ENCODE measurements at regions not wholly inside any gene's neighbourhood (a gene's known extent, or its start where the extent isn't known, plus 50 kb on each side); places are given as distances from the start of the nearest gene placed in this dataset.

- H4K20me1 ChIP-seq (ENCODE audit: insufficient read depth, low read length) = no peaks in the 10 kb centered on the region
- FAIRE-seq (no peak), ATAC-seq (no peak), DNase-seq (ENCODE audit: low spot score) (no peak)
- H3K27ac ChIP-seq (ENCODE audit: extremely low read length, insufficient read depth, low read length) = no peak overlapping the region
- no peak overlapping the region for H3K4me2 ChIP-seq (ENCODE audit: low read depth, low read length)
- 31% methylated on average over 3 of the region's 3 CpGs for WGBS (ENCODE audit: low lambda C conversion rate)
- H3K9me3 ChIP-seq (ENCODE audit: low read length) = peaks cover 89% of the 10 kb centered on the region
- H2AFZ ChIP-seq (ENCODE audit: low read length) = no peak overlapping the region
- ChIA-PET POLR2A (no interaction called here), CTCF (ENCODE audit: low intra/inter-chr PET ratio, low total read pairs) (no interaction called here)
- H3K9ac ChIP-seq (ENCODE audit: insufficient read depth, low read depth, low read length) = no peak overlapping the region
- intact Hi-C loops (cut with micrococcal nuclease; ENCODE audit: unreplicated experiment) = no loop called here
- in situ Hi-C loops (cut with HindIII; ENCODE audit: extremely low pct_ligation_motif_present, low pct_unique_long_range_greater_than_20kb) = no loop called here
- no peaks in the 10 kb centered on the region; a peak in 1 of 5 replicates for H3K27me3 ChIP-seq (ENCODE audit: control insufficient read depth in 1 of 2, insufficient read depth in 2 of 2, low read length in 2 of 2)
- H3K79me2 ChIP-seq (ENCODE audit: insufficient read depth, low read length) = no peaks in the 10 kb centered on the region
- no peaks in the 10 kb centered on the region for H3K36me3 ChIP-seq (replicated peaks in 1 of 2; ENCODE audit: control insufficient read depth in 1 of 2, insufficient read depth in 2 of 2, low read length in 2 of 2)
- H3K4me1 ChIP-seq (ENCODE audit: insufficient read depth, low read length) = no peaks in the 10 kb centered on the region
- H3K4me3 ChIP-seq (replicated peaks in 1 of 3; ENCODE audit: insufficient read depth in 1 of 3, low read depth in 2 of 3, low read length in 3 of 3) = no peak overlapping the region
- TF ChIP-seq STAT5B (CRISPR knock-in tag; IDR thresholded peaks at IDR 0.05) (no peak), TSC22D2 (CRISPR knock-in tag; IDR thresholded peaks at IDR 0.05; ENCODE audit: borderline replicate concordance) (no peak), ATM (IDR thresholded peaks at IDR 0.05; ENCODE audit: borderline replicate concordance) (no peak), ZBTB14 (CRISPR knock-in tag; IDR thresholded peaks at IDR 0.05) (no peak), EP300 (IDR thresholded peaks at IDR 0.05; ENCODE audit: low read depth in 2 of 2, low read length in 2 of 2) (no peak), EP300 (CRISPR knock-in tag; IDR thresholded peaks at IDR 0.05; ENCODE audit: borderline replicate concordance) (no peak), HDAC2 (CRISPR knock-in tag; IDR thresholded peaks at IDR 0.05) (no peak), CAMTA2 (CRISPR knock-in tag; IDR thresholded peaks at IDR 0.05; ENCODE audit: borderline replicate concordance) (no peak), ZNF33B (CRISPR knock-in tag; IDR thresholded peaks at IDR 0.05) (no peak), NFKBIZ (CRISPR knock-in tag; IDR thresholded peaks at IDR 0.05) (no peak), ZNF556 (CRISPR knock-in tag; IDR thresholded peaks at IDR 0.05; ENCODE audit: borderline replicate concordance) (no peak), MEIS2 (CRISPR knock-in tag; IDR thresholded peaks at IDR 0.05) (no peak), RFXANK (CRISPR knock-in tag; IDR thresholded peaks at IDR 0.05) (no peak), ATF1 (CRISPR knock-in tag; IDR thresholded peaks at IDR 0.05) (no peak)
- no TSS peak for BruUV-seq (replicated peaks)
Measured at GRCh38 chr15:95138604-95139270, 907.4 kb downstream of the MCTP2 start.
